IMR-90 (cell line): ENCODE measurements at regions not wholly inside any gene's neighbourhood (a gene's known extent, or its start where the extent isn't known, plus 50 kb on each side); places are given as distances from the start of the nearest gene placed in this dataset.

Experiments
- ATAC-seq: fragments of 200-7000 bp; cut with Tn5 transposase; 2 replicates; pipeline ENCODE4 v1.9.1; 2020; ENCODE audit warnings: low read depth, mild to moderate bottlenecking, moderate library complexity
- BruUV-seq: library from RNA; stranded (reverse); fragments of 400-500 nt; replicated peaks from 2 replicates; lab custom pipeline; 2021; lab: Mats Ljungman, UMichigan
- CTCF ChIA-PET: fragments of 300-600 bp; formaldehyde crosslinking; extraction: SDS; loops from one replicate; lab custom pipeline; 2021; ENCODE audit warnings: antibody characterized with exemption; lab: Yijun Ruan, JAX
- POLR2A ChIA-PET: fragments of 300-600 bp; sonication (Branson Sonifier 250); formaldehyde crosslinking; loops from one replicate; lab custom pipeline; 2022; ENCODE audit warnings: antibody characterized with exemption; ENCODE audit not compliant: unreplicated experiment; lab: Charles Lee
- DNase-seq: peaks from one replicate; pipeline ENCODE4 v3.0.0; 2013
- H2AFZ ChIP-seq: replicated peaks from 2 replicates; pipeline ENCODE3; 2013; ENCODE audit warnings: low read length, mild to moderate bottlenecking; ENCODE audit not compliant: poor library complexity
- H2AK5ac ChIP-seq: 2 replicates; pipeline ENCODE4 v1.6.1; 2013; ENCODE audit warnings: low read depth, low read length, inconsistent platforms
- H2AK9ac ChIP-seq: replicated peaks from 2 replicates; pipeline ENCODE3; 2013; ENCODE audit warnings: mild to moderate bottlenecking, low read depth, low read length, moderate library complexity; ENCODE audit not compliant: poor library complexity
- H2BK120ac ChIP-seq: 2 replicates; pipeline ENCODE4 v1.6.1; 2013; ENCODE audit warnings: low read depth, low read length, inconsistent platforms
- H2BK15ac ChIP-seq: 3 replicates; pipeline ENCODE4 v1.6.1; 2013; ENCODE audit warnings: low read depth, low read length, inconsistent platforms
- H2BK20ac ChIP-seq: 2 replicates; pipeline ENCODE4 v1.6.1; 2013; ENCODE audit warnings: low read depth, mild to moderate bottlenecking, inconsistent platforms, low read length, moderate library complexity
- H2BK5ac ChIP-seq: 2 replicates; pipeline ENCODE4 v1.6.1; 2013; ENCODE audit warnings: mild to moderate bottlenecking, low read depth, low read length, inconsistent platforms; ENCODE audit not compliant: poor library complexity, severe bottlenecking
- H3K14ac ChIP-seq: replicated peaks from 2 replicates; pipeline ENCODE4 v1.6.1; 2013; ENCODE audit warnings: low read depth, low read length, inconsistent platforms
- H3K18ac ChIP-seq: 2 replicates; pipeline ENCODE4 v1.6.1; 2013; ENCODE audit warnings: low read depth, low read length, control low read depth
- H3K23ac ChIP-seq: 2 replicates; pipeline ENCODE4 v1.6.1; 2013; ENCODE audit warnings: low read depth, low read length, inconsistent platforms
- H3K27ac ChIP-seq: 2 replicates; pipeline ENCODE4 v1.5.1; 2013; ENCODE audit warnings: mild to moderate bottlenecking, control low read depth, low read length; ENCODE audit not compliant: insufficient read depth
- H3K27me3 ChIP-seq: 2 replicates; pipeline ENCODE4 v1.6.1; 2013; ENCODE audit warnings: low read length; ENCODE audit not compliant: control insufficient read depth, insufficient read depth
- H3K36me3 ChIP-seq: 2 replicates; pipeline ENCODE4 v1.6.1; 2013; ENCODE audit warnings: low read length, mixed read lengths; ENCODE audit not compliant: control insufficient read depth, insufficient read depth
- H3K4ac ChIP-seq: 2 replicates; pipeline ENCODE4 v1.6.1; 2013; ENCODE audit warnings: low read depth, low read length, inconsistent platforms
- H3K4me1 ChIP-seq: 2 replicates; pipeline ENCODE4 v1.6.1; 2013; ENCODE audit warnings: low read length, mixed read lengths; ENCODE audit not compliant: control insufficient read depth, insufficient read depth
- H3K4me2 ChIP-seq: 2 replicates; pipeline ENCODE4 v1.6.1; 2013; ENCODE audit warnings: low read depth, mild to moderate bottlenecking, control low read depth, low read length, moderate library complexity
- H3K4me3 ChIP-seq: 2 replicates; pipeline ENCODE4 v1.5.1; 2013; ENCODE audit warnings: low read depth, mild to moderate bottlenecking, control low read depth, low read length, moderate library complexity; ENCODE audit not compliant: insufficient read depth
- H3K56ac ChIP-seq: 2 replicates; pipeline ENCODE4 v1.6.1; 2013; ENCODE audit warnings: low read length, inconsistent platforms; ENCODE audit not compliant: insufficient read depth; ENCODE audit errors: extremely low read depth
- H3K79me1 ChIP-seq, 2 experiments: 2 replicates each; pipeline ENCODE4 v1.6.1; 2013; ENCODE audit warnings: low read length in 2 of 2, inconsistent platforms in 1 of 2, low read depth in 1 of 2
- H3K9ac ChIP-seq: 2 replicates; pipeline ENCODE4 v1.6.1; 2013; ENCODE audit warnings: low read depth, low read length, control low read depth
- H3K9me1 ChIP-seq: 2 replicates; pipeline ENCODE4 v1.6.1; 2013; ENCODE audit warnings: low read length, inconsistent platforms; ENCODE audit not compliant: insufficient read depth
- H3K9me3 ChIP-seq: 2 replicates; pipeline ENCODE4 v1.6.1; 2013; ENCODE audit warnings: low read length; ENCODE audit not compliant: control insufficient read depth, insufficient read depth
- H4K20me1 ChIP-seq: 2 replicates; pipeline ENCODE4 v1.6.1; 2013; ENCODE audit warnings: low read length, inconsistent platforms; ENCODE audit not compliant: insufficient read depth
- H4K5ac ChIP-seq: 2 replicates; pipeline ENCODE4 v1.6.1; 2013; ENCODE audit warnings: mild to moderate bottlenecking, low read depth, low read length, control low read depth
- H4K8ac ChIP-seq, 2 experiments: 2 replicates each; pipeline ENCODE4 v1.6.1; 2013; ENCODE audit warnings: low read depth in 2 of 2, low read length in 2 of 2, control low read depth in 1 of 2, inconsistent platforms in 1 of 2
- H4K91ac ChIP-seq: 2 replicates; pipeline ENCODE4 v1.6.1; 2013; ENCODE audit warnings: low read depth, low read length, inconsistent platforms; ENCODE audit not compliant: insufficient read depth
- CEBPB ChIP-seq: IDR thresholded peaks from 2 replicates; pipeline ENCODE4 v1.6.1; 2012; ENCODE audit warnings: low read depth, low read length, improper control_type of control experiment
- MAFK ChIP-seq: IDR thresholded peaks from 2 replicates; pipeline ENCODE4 v1.6.1; 2012; ENCODE audit warnings: low read depth, low read length, improper control_type of control experiment
- MAZ ChIP-seq: IDR thresholded peaks from 2 replicates; pipeline ENCODE4 v1.6.1; 2012; ENCODE audit warnings: low read depth, mild to moderate bottlenecking, low read length, improper control_type of control experiment, moderate library complexity, borderline replicate concordance
- MXI1 ChIP-seq: IDR thresholded peaks from 2 replicates; pipeline ENCODE4 v1.6.1; 2012; ENCODE audit warnings: low read depth, mild to moderate bottlenecking, low read length, moderate library complexity, borderline replicate concordance
- NFE2L2 ChIP-seq: fragments of 150-350 bp; IDR thresholded peaks from 2 replicates; pipeline ENCODE4 v1.6.1; 2016; ENCODE audit warnings: low read depth, mild to moderate bottlenecking, low read length
- POLR2A ChIP-seq: IDR thresholded peaks from 2 replicates; pipeline ENCODE4 v1.6.1; 2012; ENCODE audit warnings: mild to moderate bottlenecking, low read depth, low read length
- RCOR1 ChIP-seq: IDR thresholded peaks from 2 replicates; pipeline ENCODE4 v1.6.1; 2012; ENCODE audit warnings: mild to moderate bottlenecking, low read length, improper control_type of control experiment; ENCODE audit not compliant: insufficient replicate concordance
- RFX5 ChIP-seq: IDR thresholded peaks from 2 replicates; pipeline ENCODE4 v1.8.0; 2012; ENCODE audit warnings: low read depth, mild to moderate bottlenecking, low read length, moderate library complexity
- WGBS, 2 experiments: methylation state at CpG; one replicate each; pipeline versions ENCODE4 v1.1.5 to v1.1.7; 2013; ENCODE audit warnings: missing lambda C conversion rate in 2 of 2; ENCODE audit not compliant: insufficient read length in 1 of 2; ENCODE audit errors: extremely low coverage in 2 of 2; 5-methylcytosine and 5-hydroxymethylcytosine counted together
- dilution Hi-C: fragments of 300-500 bp; cut with HindIII; formaldehyde crosslinking; loops from one replicate; pipeline ENCODE4 v1.14.3; 2018; ENCODE audit warnings: low sequenced_read_pairs; ENCODE audit not compliant: unreplicated experiment
- in situ Hi-C: fragments of 300-500 bp; cut with MboI; formaldehyde crosslinking; loops from 3 replicates; pipeline ENCODE4 v1.14.3; 2019; ENCODE audit warnings: low sequenced_read_pairs, inconsistent platforms, mixed read lengths
- intact Hi-C: fragments of 100-400 bp; cut with micrococcal nuclease; formaldehyde crosslinking; loops from 2 replicates; pipeline ENCODE4 v1.10.0; 2022

- peak; percentile 19; the same call in 1 of the 2 replicates for TF ChIP-seq MAZ
- TF ChIP-seq POLR2A: 0 out of 2 replicates have a peak, but pooled peaks have one; percentile 32
- 0 out of 2 replicates have a peak, but pooled peaks have one; percentile 16 for TF ChIP-seq CEBPB
- 0 out of 2 replicates have a peak, but pooled peaks have one; percentile 11 for TF ChIP-seq MXI1
- no peak for TF ChIP-seq NFE2L2
- no peak for TF ChIP-seq RFX5
- no peak for TF ChIP-seq RCOR1
- no peak for TF ChIP-seq MAFK
- intact Hi-C loops (loop anchor here (5.0 kb wide), 2 partner anchors 74 to 99 kb away; partner anchors contain the start of gene INSIG2), dilution Hi-C loops (no loop called here), in situ Hi-C loops (no loop called here)
- Histone ChIP-seq H3K27me3 (no peaks in the 10 kb centered on the region), H2BK20ac (0 out of 2 replicates have a peak overlapping the region, but pooled peaks have one; percentile 27), H2BK5ac (no peak overlapping the region), H4K20me1 (no peaks in the 10 kb centered on the region), H2BK120ac (peak overlapping the region; percentile 69), H2AK9ac (peak overlapping the region; percentile 66), H4K8ac (peak overlapping the region; percentile 78 to 99), H3K36me3 (no peaks in the 10 kb centered on the region), H4K91ac (peak overlapping the region; percentile 81), H3K56ac (peak overlapping the region; percentile 72; the same call in 1 of the 2 replicates), H3K9me3 (no peaks in the 10 kb centered on the region), H3K4ac (peak overlapping the region; percentile 80), H3K79me1 (no peaks in the 10 kb centered on the region; a peak in 1 of 4 replicates), H3K9me1 (no peaks in the 10 kb centered on the region), H3K18ac (peak overlapping the region; percentile 42; the same call in 1 of the 2 replicates), H4K5ac (peak overlapping the region; percentile 76), H3K14ac (peak overlapping the region; percentile 76; the same call in 1 of the 2 replicates), H3K9ac (peak overlapping the region; percentile 80), H2AK5ac (no peak overlapping the region), H3K4me3 (peak overlapping the region; percentile 55), H2BK15ac (peak overlapping the region; percentile 85; the same call in 1 of the 3 replicates), H3K23ac (peak overlapping the region; percentile 25; the same call in 1 of the 2 replicates), H2AFZ (peak overlapping the region; percentile 92), H3K4me1 (no peaks in the 10 kb centered on the region), H3K27ac (peak overlapping the region; percentile 49), H3K4me2 (peak overlapping the region; percentile 74)
- ChIA-PET POLR2A (no interaction called here), CTCF (no interaction called here)
- BruUV-seq: no TSS peak
- DNase-seq (peak; percentile 75), ATAC-seq (peak; percentile 96)
- WGBS, 2 experiments: 2% methylated on average over 37 of the region's 52 CpGs; no CpG with 5 or more reads in 1 of the 2 experiments
These were observed 98.0 kb downstream of the INSIG2 start for GRCh38 chr2:118186110-118186857.
